ENCODE measurements at regions not wholly inside any gene's neighbourhood (a gene's known extent, or its start where the extent isn't known, plus 50 kb on each side); places are given as distances from the start of the nearest gene placed in this dataset.

- TF ChIP-seq CTCF (IDR thresholded peaks at IDR 0.05; ENCODE audit: insufficient read depth, low read depth, low read length) (no peak), EZH2 (IDR thresholded peaks at IDR 0.05; ENCODE audit: insufficient read depth, low read length) (no peak)
Measured at GRCh38 chr22:44580176-44581095, 82.4 kb upstream of the RTL6 start.

All from astrocyte (in vitro differentiated cells and primary cell).